NCI-H2081 (cell line): ENCODE measurements at regions not wholly inside any gene's neighbourhood (a gene's known extent, or its start where the extent isn't known, plus 50 kb on each side); places are given as distances from the start of the nearest gene placed in this dataset.
A peak's percentile ranks its signal among the peaks of the same experiment; 100 is the strongest.

ENCODE experiments used
- DNase-seq, 2 experiments: peaks; one replicate each; lab custom pipeline; 2025; lab: John Stamatoyannopoulos, UW

GRCh38 chr1:71264039-71264438 is 183.2 kb upstream of the ZRANB2 start:
- DNase-seq = peak in 1 of 2 experiments; percentile 8

GRCh38 chr1:71262970-71263369 is 182.1 kb upstream of the ZRANB2 start:
- DNase-seq = no peak

- DNase-seq = no peak
These were observed 172.1 kb upstream of the ZRANB2 start for GRCh38 chr1:71252900-71253299.

- no peak for DNase-seq
These were observed 164.4 kb upstream of the ZRANB2 start for GRCh38 chr1:71245246-71245645.

- DNase-seq = no peak
These were observed 161.4 kb upstream of the ZRANB2 start for GRCh38 chr1:71242239-71242638.

GRCh38 chr1:71240656-71241055 is 159.8 kb upstream of the ZRANB2 start:
- no peak for DNase-seq

GRCh38 chr1:71236503-71236902 is 155.7 kb upstream of the ZRANB2 start:
- DNase-seq = no peak

GRCh38 chr1:71233645-71234044 is 152.8 kb upstream of the ZRANB2 start:
- no peak for DNase-seq

GRCh38 chr1:71232786-71233185 is 152.0 kb upstream of the ZRANB2 start:
- no peak for DNase-seq

- no peak for DNase-seq
These were observed 151.4 kb upstream of the ZRANB2 start for GRCh38 chr1:71232166-71232763.

- DNase-seq = no peak
These were observed 150.9 kb upstream of the ZRANB2 start for GRCh38 chr1:71231751-71232150.

GRCh38 chr1:71228742-71229365 is 148.0 kb upstream of the ZRANB2 start:
- DNase-seq = no peak

- no peak for DNase-seq
These were observed 147.4 kb upstream of the ZRANB2 start for GRCh38 chr1:71228241-71228640.

GRCh38 chr1:71224741-71225377 is 144.0 kb upstream of the ZRANB2 start:
- DNase-seq = no peak

- DNase-seq = no peak
These were observed 143.0 kb upstream of the ZRANB2 start for GRCh38 chr1:71223641-71224340.

- no peak for DNase-seq
These were observed 141.8 kb upstream of the ZRANB2 start for GRCh38 chr1:71222668-71223067.

GRCh38 chr1:71210718-71211117 is 129.9 kb upstream of the ZRANB2 start:
- DNase-seq = no peak

GRCh38 chr1:71203241-71203640 is 122.4 kb upstream of the ZRANB2 start:
- no peak for DNase-seq

GRCh38 chr1:71200503-71200902 is 119.7 kb upstream of the ZRANB2 start:
- no peak for DNase-seq

GRCh38 chr1:71196685-71197084 is 115.8 kb upstream of the ZRANB2 start:
- peak; percentile 3 to 52 for DNase-seq

- DNase-seq = no peak
These were observed 112.3 kb upstream of the ZRANB2 start for GRCh38 chr1:71193153-71193552.

GRCh38 chr1:71191520-71191919 is 110.7 kb upstream of the ZRANB2 start:
- DNase-seq = no peak

- DNase-seq = no peak
These were observed 110.0 kb upstream of the ZRANB2 start for GRCh38 chr1:71190843-71191242.
